ENCODE measurements at regions not wholly inside any gene's neighbourhood (a gene's known extent, or its start where the extent isn't known, plus 50 kb on each side); places are given as distances from the start of the nearest gene placed in this dataset.

GRCh38 chr4:108351791-108352190, 183.1 kb upstream of the LEF1 start:
- Mint-ChIP-seq H3K4me1 (ENCODE audit: unreplicated experiment) (peaks cover 5% of the 10 kb centered on the region), H3K9me3 (ENCODE audit: unreplicated experiment) (no peaks in the 10 kb centered on the region)

GRCh38 chr4:108350332-108350731, 181.6 kb upstream of the LEF1 start:
- no peaks in the 10 kb centered on the region for H3K27me3 Mint-ChIP-seq (ENCODE audit: unreplicated experiment)
- no peak for DNase-seq (ENCODE audit: low spot score)
- H3K36me3 Mint-ChIP-seq (ENCODE audit: low read depth, unreplicated experiment): no peaks in the 10 kb centered on the region
- H3K9me3 Mint-ChIP-seq (ENCODE audit: unreplicated experiment): no peaks in the 10 kb centered on the region
- H3K4me3 Mint-ChIP-seq (ENCODE audit: unreplicated experiment): no peak overlapping the region
- no peak for TF ChIP-seq CTCF (IDR thresholded peaks at IDR 0.05; ENCODE audit: unreplicated experiment)
- H3K27ac Mint-ChIP-seq (ENCODE audit: unreplicated experiment): no peak overlapping the region
- H3K4me1 Mint-ChIP-seq (ENCODE audit: unreplicated experiment): peaks cover 11% of the 10 kb centered on the region

More at GRCh38 chr4:108351791-108352190, 183.1 kb upstream of the LEF1 start:
- DNase-seq (ENCODE audit: low spot score): no peak
- Mint-ChIP-seq H3K36me3 (ENCODE audit: low read depth, unreplicated experiment) (no peaks in the 10 kb centered on the region), H3K4me3 (ENCODE audit: unreplicated experiment) (no peak overlapping the region), H3K27ac (ENCODE audit: unreplicated experiment) (no peak overlapping the region), H3K27me3 (ENCODE audit: unreplicated experiment) (no peaks in the 10 kb centered on the region)
- no peak for TF ChIP-seq CTCF (IDR thresholded peaks at IDR 0.05; ENCODE audit: unreplicated experiment)

- no peaks in the 10 kb centered on the region for H3K9me3 Mint-ChIP-seq (ENCODE audit: unreplicated experiment)
- peaks cover 7% of the 10 kb centered on the region for H3K4me1 Mint-ChIP-seq (ENCODE audit: unreplicated experiment)
- no peaks in the 10 kb centered on the region for H3K36me3 Mint-ChIP-seq (ENCODE audit: low read depth, unreplicated experiment)
- no peak for TF ChIP-seq CTCF (IDR thresholded peaks at IDR 0.05; ENCODE audit: unreplicated experiment)
- no peaks in the 10 kb centered on the region for H3K27me3 Mint-ChIP-seq (ENCODE audit: unreplicated experiment)
- no peak overlapping the region for H3K27ac Mint-ChIP-seq (ENCODE audit: unreplicated experiment)
- no peak overlapping the region for H3K4me3 Mint-ChIP-seq (ENCODE audit: unreplicated experiment)
- no peak for DNase-seq (ENCODE audit: low spot score)
Measured at GRCh38 chr4:108346818-108347210, 178.1 kb upstream of the LEF1 start.

GRCh38 chr4:108345862-108346817, 177.4 kb upstream of the LEF1 start:
- Mint-ChIP-seq H3K9me3 (ENCODE audit: unreplicated experiment) (no peaks in the 10 kb centered on the region), H3K27me3 (ENCODE audit: unreplicated experiment) (no peaks in the 10 kb centered on the region), H3K4me1 (ENCODE audit: unreplicated experiment) (peaks cover 7% of the 10 kb centered on the region), H3K36me3 (ENCODE audit: low read depth, unreplicated experiment) (no peaks in the 10 kb centered on the region), H3K27ac (ENCODE audit: unreplicated experiment) (no peak overlapping the region), H3K4me3 (ENCODE audit: unreplicated experiment) (no peak overlapping the region)
- no peak for TF ChIP-seq CTCF (IDR thresholded peaks at IDR 0.05; ENCODE audit: unreplicated experiment)
- no peak for DNase-seq (ENCODE audit: low spot score)

- no peaks in the 10 kb centered on the region for H3K9me3 Mint-ChIP-seq (ENCODE audit: unreplicated experiment)
- TF ChIP-seq CTCF (IDR thresholded peaks at IDR 0.05; ENCODE audit: unreplicated experiment): no peak
- H3K4me3 Mint-ChIP-seq (ENCODE audit: unreplicated experiment): no peak overlapping the region
- peaks cover 7% of the 10 kb centered on the region for H3K4me1 Mint-ChIP-seq (ENCODE audit: unreplicated experiment)
- H3K36me3 Mint-ChIP-seq (ENCODE audit: low read depth, unreplicated experiment): no peaks in the 10 kb centered on the region
- DNase-seq (ENCODE audit: low spot score): no peak
- H3K27me3 Mint-ChIP-seq (ENCODE audit: unreplicated experiment): no peaks in the 10 kb centered on the region
- H3K27ac Mint-ChIP-seq (ENCODE audit: unreplicated experiment): no peak overlapping the region
Measured at GRCh38 chr4:108342325-108342970, 173.7 kb upstream of the LEF1 start.
